ENCODE measurements at regions not wholly inside any gene's neighbourhood (a gene's known extent, or its start where the extent isn't known, plus 50 kb on each side); places are given as distances from the start of the nearest gene placed in this dataset.
"Not testable (repeated sequence)": the region's sequence is repeated elsewhere in the genome, so short reads cannot be mapped to it uniquely, and the experiment has no call there.

DNA sequence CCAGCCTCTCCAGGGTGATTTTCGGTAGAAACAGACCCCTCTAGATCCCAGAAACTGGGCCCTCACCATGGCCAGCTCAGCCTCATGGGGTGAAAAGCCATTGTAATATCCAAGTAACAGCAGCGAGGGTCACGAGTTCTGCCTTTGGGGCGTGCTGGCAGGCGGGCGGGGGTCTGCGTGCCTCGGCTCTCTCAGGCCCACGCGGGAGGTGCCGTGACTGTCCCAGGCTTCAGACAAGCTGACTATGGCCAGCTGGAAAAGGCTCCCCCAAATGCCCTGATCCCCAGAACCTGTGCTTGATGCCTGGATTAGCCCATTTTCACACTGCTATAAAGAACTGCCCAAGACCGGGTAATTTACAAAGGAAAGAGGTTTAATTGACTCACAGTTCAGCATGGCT lies 160.2 kb downstream of the LAT start:
- not testable (repeated sequence) for DNase-seq (ENCODE audit: low spot score)

DNA sequence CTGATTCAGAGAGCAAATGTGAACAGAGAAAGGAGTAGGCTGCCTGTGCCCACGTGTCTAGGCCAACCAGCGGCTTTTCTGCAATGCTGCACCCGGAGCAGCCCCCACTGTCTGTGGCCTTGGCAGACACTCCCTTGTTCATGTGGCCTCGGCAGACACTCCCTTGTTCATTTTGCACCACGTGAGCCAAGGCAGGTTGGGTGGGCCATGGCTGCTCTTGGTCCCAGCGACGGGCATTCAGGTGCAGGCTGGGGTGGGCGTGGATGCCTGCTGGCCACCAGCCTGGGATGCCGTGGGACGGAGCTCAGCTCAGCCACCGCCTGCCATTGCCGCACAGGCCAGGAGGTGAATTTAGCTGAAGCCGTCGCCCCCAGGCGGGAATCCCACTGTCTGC lies 159.8 kb downstream of the LAT start:
- DNase-seq (ENCODE audit: low spot score): not testable (repeated sequence)

DNA sequence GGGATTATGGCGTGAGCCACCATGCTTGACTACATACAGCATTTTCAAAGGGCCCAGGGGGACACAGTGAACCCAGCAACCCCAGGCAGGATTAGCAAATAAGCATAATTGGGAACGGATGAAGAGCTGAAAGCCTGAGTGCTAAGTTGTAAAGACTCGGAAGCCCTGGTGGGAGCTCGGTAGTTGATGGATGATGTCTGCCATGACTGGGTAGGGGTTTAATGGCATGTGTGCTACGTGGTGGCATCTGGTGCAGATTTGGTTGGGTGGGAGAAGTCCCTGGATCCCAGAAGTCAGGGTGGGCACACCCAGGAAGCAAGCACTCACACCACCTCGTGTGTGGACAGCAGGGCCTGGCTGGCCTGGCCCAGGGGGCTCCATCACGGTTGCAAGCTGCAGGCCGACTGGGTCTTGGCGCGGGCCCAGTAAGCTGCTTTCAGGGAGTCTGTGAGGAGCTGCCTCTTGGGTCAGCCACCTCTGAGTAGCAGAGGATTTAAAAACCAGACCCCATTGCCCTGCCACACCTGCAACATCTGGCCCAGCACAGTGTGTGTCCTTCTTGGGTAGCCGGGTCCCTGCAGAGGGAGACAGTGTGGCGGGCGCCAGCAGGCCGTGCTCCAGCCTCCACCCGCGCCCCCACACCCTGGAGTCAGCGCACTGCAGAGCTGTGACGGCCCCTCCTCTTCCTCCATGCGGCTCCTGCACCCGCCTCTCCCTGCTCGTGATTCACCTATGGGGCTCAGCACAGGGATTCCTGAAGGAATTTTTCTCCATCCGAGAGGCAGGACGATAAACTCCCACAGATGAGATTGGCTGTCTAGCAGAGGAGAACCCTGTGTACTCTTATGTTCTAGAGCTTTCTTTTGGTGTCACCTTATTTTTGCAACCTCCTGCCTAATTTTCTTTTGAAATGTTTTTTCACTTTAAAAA lies 159.2 kb downstream of the LAT start:
- not testable (repeated sequence) for DNase-seq (ENCODE audit: low spot score)

DNA sequence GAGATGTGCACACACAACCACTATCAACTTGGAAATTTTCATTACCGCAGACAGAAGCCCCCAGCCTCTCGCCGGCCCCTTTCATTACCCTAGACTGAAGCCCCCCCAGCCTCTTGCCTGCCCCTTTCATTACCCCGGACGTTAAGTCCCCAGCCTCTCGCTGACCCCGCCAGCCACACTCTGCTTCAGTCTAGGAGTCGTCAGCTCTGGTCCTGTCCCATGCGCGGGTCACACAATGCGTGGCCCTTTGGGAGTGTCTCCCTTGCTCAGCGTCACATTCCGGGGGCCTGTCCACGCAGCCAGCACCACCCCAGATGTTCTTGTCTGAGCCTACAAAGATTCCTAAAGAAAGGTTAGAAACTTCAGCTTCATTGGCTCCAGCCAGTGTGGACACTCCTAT lies 157.7 kb downstream of the LAT start:
- DNase-seq (ENCODE audit: low spot score): not testable (repeated sequence)

DNA sequence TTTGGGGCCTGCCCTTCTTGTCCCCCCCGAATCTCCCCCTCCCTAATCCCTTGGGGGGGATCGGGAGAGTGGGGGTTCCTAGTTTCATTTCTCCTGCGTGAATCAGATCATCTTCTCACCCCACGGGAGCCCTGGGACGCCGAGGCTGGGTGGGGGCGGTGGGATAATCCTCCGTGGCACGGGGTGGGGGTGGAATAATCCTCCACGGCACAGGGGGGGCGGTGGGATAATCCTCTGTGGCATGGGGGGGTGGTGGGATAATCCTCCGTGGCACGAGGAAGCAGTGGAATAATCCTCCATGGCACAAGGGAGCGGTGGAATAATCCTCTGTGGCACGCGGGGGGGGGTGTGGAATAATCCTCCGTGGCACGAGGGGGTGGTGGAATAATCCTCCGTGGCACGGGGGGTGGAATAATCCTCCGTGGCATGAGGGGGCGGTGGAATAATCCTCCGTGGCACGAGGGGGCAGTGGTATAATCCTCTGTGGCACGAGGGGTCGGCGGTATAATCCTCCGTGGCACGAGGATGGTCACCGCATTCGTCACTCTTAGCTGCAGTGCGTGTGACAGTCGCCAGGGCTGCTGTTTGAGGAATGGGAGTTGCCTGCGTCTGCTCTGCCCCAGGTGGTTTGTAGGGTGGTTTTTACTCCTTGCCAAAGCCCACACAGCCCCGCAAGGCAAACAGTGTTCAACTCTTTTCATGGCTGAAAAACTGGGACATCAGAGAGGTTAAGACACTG lies 156.9 kb downstream of the LAT start:
- no peak for DNase-seq (ENCODE audit: low spot score)

DNA sequence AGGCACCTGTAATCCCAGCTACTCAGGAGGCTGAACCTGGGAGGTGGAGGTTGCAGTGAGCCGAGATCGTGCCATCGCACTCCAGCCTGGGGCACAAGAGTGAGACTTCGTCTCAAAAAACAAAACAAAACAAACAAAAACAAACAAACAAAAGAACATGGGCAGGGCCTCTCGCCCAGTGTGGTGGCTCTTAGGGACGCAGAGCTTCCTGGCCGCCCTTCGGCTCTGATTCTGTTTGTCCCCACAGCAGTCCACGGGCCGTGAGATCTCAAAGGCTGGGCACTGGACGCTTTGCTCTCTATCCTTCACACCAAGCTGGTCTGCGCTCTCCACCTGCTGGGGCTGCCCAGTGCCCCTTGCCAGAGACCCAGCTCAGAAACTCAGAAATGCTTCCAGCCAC lies 156.3 kb downstream of the LAT start:
- DNase-seq (ENCODE audit: low spot score): not testable (repeated sequence)

DNA sequence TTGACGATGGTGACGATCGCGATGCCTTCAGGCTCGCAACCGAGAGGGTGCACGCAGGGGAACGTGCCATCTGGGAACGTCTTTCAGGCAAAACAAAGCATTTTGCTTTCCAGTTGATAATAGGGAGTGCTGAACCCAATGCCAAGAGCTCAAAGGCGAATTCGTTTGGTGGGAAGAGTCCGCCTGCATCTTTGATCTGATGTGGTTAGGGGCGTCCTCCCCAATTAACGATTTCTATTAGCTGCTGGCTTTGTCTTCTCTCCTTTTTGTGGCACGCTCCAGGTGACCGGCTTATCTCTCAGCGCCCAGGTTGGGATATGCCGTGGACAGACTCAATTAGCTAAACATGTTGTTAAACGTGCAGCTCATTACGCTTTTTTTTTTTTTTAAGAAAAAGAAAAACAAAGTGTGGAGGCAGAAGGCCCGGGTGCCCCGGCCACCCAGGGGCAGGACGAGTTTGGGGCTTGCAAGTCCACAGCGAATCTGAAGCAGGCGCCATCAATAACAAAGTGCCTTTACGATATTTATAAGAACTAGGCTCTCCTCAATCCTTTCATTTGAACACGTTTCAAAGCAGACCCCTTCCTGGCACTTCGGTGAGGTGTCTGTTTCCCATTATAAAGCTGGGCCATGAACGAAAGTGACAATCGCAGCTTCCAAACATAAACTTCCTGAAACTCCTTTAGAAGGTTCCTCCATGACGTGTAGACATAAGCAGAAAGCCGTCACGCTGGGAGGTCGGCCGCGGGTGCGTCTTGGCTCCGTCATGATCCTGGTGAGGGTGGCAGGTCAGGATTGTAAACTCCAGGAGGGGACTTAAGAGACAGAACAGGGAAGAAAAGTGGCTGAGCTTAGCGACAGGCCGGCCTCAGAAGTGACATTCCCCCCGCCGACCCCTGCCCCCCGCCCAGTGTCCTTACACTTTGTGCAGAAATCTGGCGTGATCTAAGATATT lies 155.3 kb downstream of the LAT start:
- not testable (repeated sequence) for DNase-seq (ENCODE audit: low spot score)

DNA sequence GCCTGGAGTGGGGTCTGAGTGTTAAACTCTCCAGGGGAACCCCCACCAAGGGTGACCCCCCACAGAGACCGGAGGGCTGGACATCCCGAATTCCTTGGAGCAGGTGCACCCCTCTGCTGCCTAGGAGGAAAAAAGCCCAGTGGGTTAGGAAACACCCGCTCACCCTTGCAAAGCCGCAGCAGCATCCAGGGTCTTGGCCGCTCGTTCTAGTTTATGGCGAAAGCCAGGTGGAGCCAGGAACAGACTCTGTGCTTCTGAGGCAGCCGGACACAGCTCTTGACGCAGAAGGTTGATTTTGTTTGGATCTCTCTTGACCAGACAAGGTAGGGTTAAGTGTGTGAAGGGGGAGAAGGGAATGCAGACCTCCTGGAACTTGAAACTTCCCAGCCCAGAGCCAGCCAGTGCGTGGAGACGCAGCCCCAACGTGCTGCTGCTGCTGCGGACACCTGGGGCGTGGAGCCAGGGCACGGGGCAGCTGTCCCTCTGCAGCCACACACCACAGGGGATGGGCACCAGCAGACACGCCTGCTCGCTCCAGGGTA lies 154.5 kb downstream of the LAT start:
- no peak for DNase-seq (ENCODE audit: low spot score)

DNA sequence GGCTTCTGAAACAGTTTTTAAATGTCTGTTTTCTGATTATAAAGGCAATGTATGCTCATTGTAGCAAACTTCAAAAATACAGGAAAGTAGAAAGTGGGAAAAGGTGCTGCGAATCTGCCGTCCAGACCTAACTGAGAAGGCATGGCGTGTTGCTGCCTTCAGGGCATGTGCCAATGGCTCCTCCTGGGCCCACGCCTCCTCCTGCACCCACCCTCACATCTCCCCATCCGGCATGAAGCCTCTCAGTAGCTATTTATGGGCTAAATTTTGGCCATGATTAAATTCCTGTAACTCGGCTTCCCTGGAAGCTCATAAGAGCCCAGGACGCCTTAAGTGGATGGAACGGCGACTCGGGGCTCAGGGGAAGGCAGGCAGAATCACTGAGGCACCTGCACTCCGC lies 153.8 kb downstream of the LAT start:
- not testable (repeated sequence) for DNase-seq (ENCODE audit: low spot score)

DNA sequence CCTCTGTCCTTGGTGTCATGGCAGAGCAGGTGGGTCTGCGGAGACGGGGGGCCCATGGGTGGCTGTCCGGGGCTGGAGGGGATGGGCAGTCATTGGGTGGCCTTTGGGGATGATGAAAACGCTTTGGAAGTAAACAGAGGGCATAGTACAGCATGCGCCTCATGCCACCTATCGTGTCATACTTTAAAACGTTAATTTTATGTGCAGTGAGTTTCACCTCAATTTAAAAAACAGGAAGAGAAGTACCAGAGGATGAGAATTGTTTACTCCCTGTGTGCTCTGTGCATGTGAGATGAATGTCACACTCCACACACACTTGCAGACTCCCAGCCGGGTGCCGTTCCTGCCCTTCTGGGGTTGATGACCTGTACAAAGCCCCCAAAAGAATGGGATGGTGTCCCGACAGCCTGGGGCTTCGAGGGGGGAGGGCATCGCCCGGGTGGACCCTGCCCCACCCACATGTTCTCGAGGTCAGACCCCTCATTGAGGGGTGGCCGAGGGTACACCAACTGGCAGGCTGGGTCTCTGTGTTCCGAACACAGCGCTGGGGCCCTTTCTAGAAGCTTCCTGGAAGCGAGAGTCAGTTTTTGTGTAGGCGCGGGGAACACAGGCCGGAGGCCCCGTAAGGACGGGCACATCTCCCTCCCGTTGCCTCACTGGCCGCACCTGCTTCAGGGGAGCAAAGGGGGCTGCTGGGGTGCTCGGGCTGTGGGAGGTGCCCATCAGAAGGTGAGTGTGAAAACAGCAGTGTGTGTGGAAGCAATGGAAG lies 153.2 kb downstream of the LAT start:
- not testable (repeated sequence) for DNase-seq (ENCODE audit: low spot score)

DNA sequence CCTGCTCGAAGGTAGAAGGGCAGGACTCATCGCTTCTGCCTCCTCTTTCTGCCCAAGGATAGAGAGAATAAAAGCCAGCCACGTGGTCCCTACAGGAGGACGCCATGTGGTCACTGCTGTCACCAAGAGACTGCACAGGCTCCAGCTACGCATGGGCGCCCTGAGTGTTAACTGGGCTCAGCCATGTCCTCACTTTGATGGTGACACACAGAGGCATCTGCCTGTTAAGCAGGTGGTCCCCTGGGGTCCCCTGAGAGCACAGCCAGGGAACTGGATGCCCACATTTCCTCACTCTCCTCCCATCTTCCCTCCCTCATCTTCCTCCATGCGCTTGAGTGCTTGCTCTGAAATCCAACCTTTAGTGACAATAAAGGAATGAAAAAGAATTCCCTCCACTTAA lies 152.6 kb downstream of the LAT start:
- not testable (repeated sequence) for DNase-seq (ENCODE audit: low spot score)

DNA sequence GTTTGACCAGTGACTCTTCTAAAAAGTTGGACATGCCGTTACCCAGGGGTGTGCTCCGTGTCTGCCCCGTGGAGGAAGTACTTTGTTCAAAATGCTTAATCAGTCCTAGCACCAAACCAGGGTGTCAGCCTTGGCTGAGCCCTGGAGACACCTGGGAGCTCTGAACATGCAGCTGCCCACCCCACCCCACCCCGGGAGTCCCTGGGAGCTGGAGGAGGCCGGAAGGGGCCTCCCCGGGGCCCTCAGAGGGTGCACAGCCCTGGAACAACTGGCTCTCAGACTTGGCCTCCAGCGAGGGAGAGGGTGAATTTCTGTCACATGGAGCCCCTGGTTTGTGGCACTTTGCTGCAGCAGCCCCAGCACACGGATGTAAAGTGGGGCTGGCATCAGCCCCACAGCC lies 152.1 kb downstream of the LAT start:
- not testable (repeated sequence) for DNase-seq (ENCODE audit: low spot score)

DNA sequence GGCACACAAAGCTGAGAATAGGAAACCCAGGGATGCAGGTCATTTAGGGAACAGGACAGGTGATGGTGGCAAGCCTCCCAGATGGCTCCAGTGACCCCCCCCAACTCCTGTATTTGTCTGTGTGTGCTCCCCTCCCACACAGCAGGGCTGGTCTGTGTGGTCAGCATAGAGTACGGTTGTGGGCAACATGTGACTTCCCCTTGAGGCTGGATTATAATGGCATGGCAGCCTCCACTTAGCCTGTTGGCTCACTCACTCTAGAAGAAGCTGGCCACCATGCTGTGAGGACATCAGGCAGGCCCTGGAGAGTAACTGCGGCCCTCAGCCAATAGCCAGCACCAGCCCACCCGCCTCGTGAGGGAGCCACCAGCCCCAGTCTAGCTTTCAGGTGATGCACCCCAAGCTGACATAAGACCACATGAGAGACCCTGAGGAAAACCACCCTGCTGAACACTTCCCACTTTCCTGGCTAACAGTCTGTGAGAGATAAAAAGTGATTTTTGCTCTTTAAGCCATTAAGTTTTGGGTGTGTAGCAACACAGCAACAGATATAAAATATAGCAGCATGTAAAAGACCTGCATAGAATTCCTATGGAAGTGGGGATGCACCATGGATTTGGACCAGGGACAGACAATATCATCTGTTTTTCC lies 151.3 kb downstream of the LAT start:
- DNase-seq (ENCODE audit: low spot score): not testable (repeated sequence)

DNA sequence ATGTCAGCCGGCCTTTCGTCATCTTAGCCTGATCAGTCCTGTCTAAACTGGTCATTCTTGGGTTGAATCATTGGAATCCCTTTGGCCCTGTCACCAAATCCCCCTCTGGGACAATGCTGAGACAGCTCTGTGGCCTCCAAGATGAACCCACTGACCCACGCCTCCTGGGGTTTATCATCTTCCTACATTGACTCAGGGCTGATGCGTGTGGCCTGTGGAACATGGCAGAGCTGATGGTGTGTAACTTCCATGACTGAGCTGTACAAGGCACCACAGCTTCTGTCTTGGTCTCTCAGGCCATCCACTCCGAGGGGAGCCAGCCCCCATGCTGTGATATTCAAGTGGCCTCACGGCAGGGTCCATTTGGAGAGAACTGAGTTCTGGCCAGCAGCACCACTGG lies 150.2 kb downstream of the LAT start:
- not testable (repeated sequence) for DNase-seq (ENCODE audit: low spot score)

DNA sequence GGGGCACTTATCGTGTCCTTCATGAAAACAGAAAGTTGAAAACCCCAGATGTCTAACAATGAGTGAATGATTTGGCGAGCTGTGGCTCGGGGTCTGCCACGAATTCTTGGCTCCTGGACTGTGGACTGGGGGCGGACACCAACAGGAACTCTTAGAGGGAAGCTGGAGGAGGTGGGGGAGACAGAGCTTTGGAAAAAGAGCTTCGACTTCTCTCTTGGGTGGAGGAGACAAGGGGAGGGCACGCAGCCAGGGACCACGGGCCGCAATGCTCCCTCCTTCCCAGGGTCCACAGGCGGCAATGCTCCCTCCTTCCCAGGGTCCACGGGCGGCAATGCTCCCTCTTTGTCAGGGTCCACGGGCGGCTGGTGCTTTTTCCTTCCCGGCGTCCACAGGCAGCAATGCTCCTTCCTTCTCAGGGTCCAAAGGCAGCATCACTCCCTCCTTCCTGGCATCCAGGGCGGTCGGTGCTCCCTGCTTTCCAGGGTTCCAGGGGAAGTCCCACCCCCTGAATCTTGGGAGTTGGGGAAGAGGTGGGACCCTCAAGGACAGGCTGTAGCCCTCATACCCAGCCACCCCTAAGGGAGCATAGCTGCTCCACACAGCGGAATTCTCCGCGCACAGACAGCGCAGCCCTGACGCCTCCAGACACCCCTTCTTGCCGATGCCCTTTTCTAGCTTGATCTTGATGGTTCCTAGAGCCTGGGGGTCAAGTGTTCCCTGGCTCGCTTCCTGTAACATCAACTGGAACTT lies 149.0 kb downstream of the LAT start:
- not testable (repeated sequence) for DNase-seq (ENCODE audit: low spot score)

DNA sequence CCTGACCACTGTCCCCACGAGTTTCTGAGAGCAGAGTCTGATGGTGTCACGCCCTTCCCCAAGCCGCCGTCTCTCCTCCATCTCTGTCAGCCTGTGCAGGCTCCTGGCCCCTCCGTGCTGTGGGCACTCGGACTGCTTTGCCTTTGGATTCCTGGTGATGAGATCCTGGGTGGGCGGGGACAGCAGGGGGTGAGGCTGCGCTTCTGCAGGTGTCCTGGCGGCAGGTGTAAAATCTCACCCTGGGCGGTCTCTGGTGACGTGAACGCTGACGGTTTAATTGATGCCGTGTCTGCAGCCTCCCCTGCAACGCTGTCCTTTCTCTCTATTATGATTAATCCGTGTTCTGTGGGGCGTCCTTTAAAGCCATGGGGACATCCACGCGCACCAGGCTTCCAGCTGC lies 148.0 kb downstream of the LAT start:
- DNase-seq (ENCODE audit: low spot score): not testable (repeated sequence)

DNA sequence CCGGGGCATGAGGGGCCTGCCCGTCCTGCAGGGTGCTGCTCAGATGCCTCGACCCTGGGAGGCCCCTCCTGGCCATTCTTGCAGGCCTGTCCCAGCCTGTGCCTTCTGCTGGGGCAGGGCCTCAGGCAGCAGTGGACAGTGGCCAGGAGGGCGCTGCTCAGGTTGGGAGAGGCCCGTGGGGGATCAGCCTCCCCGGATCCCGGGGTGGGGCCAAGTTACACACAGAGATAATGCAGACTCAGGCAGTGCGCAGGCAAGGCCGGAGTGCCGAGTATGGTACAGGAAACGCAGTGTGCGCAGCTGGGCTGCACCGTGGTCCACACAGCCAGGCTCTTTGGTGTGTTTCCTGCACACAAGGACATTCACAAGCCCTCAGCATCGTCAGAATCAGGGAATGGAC lies 147.6 kb downstream of the LAT start:
- DNase-seq (ENCODE audit: low spot score): not testable (repeated sequence)

DNA sequence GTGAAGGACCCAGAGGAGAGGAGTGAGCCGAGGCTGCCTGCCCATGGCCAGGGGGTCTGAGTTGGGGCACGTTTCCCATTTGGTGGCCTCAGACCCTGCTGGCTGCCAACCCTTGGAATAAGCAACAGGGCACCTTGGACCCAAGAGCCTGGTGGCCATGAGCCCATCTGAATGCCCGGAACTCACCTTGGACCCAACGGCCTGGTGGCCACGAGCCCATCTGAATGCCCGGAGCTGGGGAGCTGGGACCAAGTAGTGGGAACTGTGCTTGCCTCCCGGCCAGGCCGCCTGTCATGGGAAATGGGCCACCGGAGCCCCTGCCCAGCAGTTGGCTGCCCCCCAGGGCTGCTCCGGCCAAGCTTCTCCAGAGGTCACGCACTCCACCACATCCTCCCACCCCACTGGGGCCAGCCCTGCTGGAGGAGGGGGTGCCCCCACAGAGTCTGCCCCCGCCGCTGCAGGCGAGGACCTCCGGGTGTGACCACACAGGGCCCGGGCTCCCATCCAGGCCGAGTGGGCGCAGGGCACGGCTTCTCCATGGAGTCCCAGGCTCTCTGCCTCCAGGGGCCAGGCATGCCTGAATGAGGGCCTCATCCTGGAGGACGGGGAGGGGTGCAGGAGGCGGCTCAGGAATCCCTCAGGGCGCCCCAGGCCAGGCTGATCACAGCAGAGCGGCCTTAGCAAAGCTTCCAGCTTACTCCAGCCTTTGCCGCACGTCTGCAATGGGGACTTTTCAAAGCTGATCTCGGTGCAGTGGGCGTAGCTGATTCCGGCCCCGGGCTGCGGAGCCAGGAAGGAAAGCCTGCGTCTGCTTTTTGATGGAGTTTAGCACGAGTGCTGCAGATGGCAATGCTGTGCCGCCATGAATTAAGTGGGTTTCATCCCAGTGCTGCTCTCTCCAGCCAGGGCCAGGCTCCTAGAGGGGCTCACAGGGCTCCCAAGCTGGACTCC lies 146.3 kb downstream of the LAT start:
- DNase-seq (ENCODE audit: low spot score): not testable (repeated sequence)

Data from cerebellar cortex (tissue), 1 donor.